HEK293T (cell line): ENCODE measurements at regions not wholly inside any gene's neighbourhood (a gene's known extent, or its start where the extent isn't known, plus 50 kb on each side); places are given as distances from the start of the nearest gene placed in this dataset.

Source experiments
- ARNT ChIP-seq: fragments of 450-650 bp; IDR thresholded peaks from 2 replicates; pipeline ENCODE4 v1.6.1; 2017; ENCODE audit warnings: mild to moderate bottlenecking
- BHLHE40 ChIP-seq: fragments of 450-650 bp; IDR thresholded peaks from 2 replicates; pipeline ENCODE4 v1.6.1; 2016; ENCODE audit warnings: mild to moderate bottlenecking, moderate library complexity, borderline replicate concordance
- CTBP1 ChIP-seq: fragments of 450-650 bp; IDR thresholded peaks from 2 replicates; pipeline ENCODE4 v1.6.1; 2016; ENCODE audit warnings: borderline replicate concordance
- FOXA1 ChIP-seq: fragments of 450-650 bp; IDR thresholded peaks from 2 replicates; pipeline ENCODE4 v1.6.1; 2016; ENCODE audit warnings: mild to moderate bottlenecking
- FOXK2 ChIP-seq: fragments of 450-650 bp; IDR thresholded peaks from 2 replicates; pipeline ENCODE4 v1.6.1; 2016; ENCODE audit warnings: mild to moderate bottlenecking
- FOXM1 ChIP-seq: fragments of 450-650 bp; IDR thresholded peaks from 2 replicates; pipeline ENCODE4 v1.6.1; 2017; ENCODE audit warnings: mild to moderate bottlenecking, borderline replicate concordance
- HDGF ChIP-seq: fragments of 450-650 bp; IDR thresholded peaks from 2 replicates; pipeline ENCODE4 v1.6.1; 2017; ENCODE audit warnings: antibody characterized with exemption, borderline replicate concordance
- NFRKB ChIP-seq: fragments of 450-650 bp; IDR thresholded peaks from 2 replicates; pipeline ENCODE4 v1.6.1; 2016; ENCODE audit warnings: mild to moderate bottlenecking, moderate library complexity
- SP1 ChIP-seq: fragments of 450-650 bp; IDR thresholded peaks from 2 replicates; pipeline ENCODE4 v1.6.1; 2017
- TARDBP ChIP-seq: fragments of 450-650 bp; IDR thresholded peaks from 2 replicates; pipeline ENCODE4 v1.6.1; 2016
- ZNF384 ChIP-seq: fragments of 450-650 bp; IDR thresholded peaks from 2 replicates; pipeline ENCODE4 v1.6.1; 2016

- TF ChIP-seq FOXM1 (no peak), FOXK2 (no peak), CTBP1 (no peak), SP1 (no peak), BHLHE40 (no peak), ZNF384 (no peak), HDGF (no peak), NFRKB (no peak), ARNT (no peak), TARDBP (no peak), FOXA1 (no peak)
Measured at GRCh38 chr13:103573446-103573845, 507.2 kb upstream of the SLC10A2 start.
